ENCODE measurements at regions not wholly inside any gene's neighbourhood (a gene's known extent, or its start where the extent isn't known, plus 50 kb on each side); places are given as distances from the start of the nearest gene placed in this dataset.

- H3K4me1 ChIP-seq (ENCODE audit: control insufficient read depth, insufficient read depth, low read length): no peaks in the 10 kb centered on the region
- intact Hi-C loops (cut with micrococcal nuclease; ENCODE audit: unreplicated experiment): no loop called here
- CTCF ChIA-PET: no interaction called here
- no peak overlapping the region for H3K27ac ChIP-seq (ENCODE audit: low read length)
- BruUV-seq (replicated peaks): no TSS peak
- POLR2A ChIA-PET: no interaction called here
- H3K4me3 ChIP-seq (ENCODE audit: low read depth in 2 of 2, low read length in 2 of 2): no peak overlapping the region
- in situ Hi-C loops (cut with HindIII; ENCODE audit: low pct_unique_long_range_greater_than_20kb, low sequenced_read_pairs): no loop called here
- H3K27me3 ChIP-seq (ENCODE audit: control insufficient read depth, insufficient read depth, low read length): no peaks in the 10 kb centered on the region
- DNase-seq (ENCODE audit: low read depth, low spot score) (no peak), ATAC-seq (no peak)
- H3K9me3 ChIP-seq (ENCODE audit: control insufficient read depth, insufficient read depth, low read depth, low read length): no peaks in the 10 kb centered on the region
- no peak for TF ChIP-seq REST (IDR thresholded peaks at IDR 0.05; ENCODE audit: insufficient read depth in 1 of 2, low read depth in 2 of 2, low read length in 1 of 2)
- TF ChIP-seq TCF7L2 (IDR thresholded peaks at IDR 0.05; ENCODE audit: low read depth, low read length): no peak
- no peak for TF ChIP-seq POLR2AphosphoS5 (IDR thresholded peaks at IDR 0.05; ENCODE audit: low read depth, low read length)
- TF ChIP-seq SIN3A (IDR thresholded peaks at IDR 0.05; ENCODE audit: borderline replicate concordance, insufficient read depth, low read depth, low read length): no peak
- no peak for TF ChIP-seq CTCF (IDR thresholded peaks at IDR 0.05)
- no peaks in the 10 kb centered on the region for H3K36me3 ChIP-seq (ENCODE audit: control insufficient read depth, insufficient read depth, low read length)
Measured at GRCh38 chr16:54677308-54677950, 253.2 kb upstream of the IRX5 start.

- in situ Hi-C loops (cut with HindIII; ENCODE audit: low pct_unique_long_range_greater_than_20kb, low sequenced_read_pairs) (no loop called here), intact Hi-C loops (cut with micrococcal nuclease; ENCODE audit: unreplicated experiment) (no loop called here)
Measured at GRCh38 chr16:54673313-54673712, 257.4 kb upstream of the IRX5 start.

More at GRCh38 chr16:54673313-54673712, 257.4 kb upstream of the IRX5 start:
- Histone ChIP-seq H3K27me3 (ENCODE audit: control insufficient read depth, insufficient read depth, low read length) (no peaks in the 10 kb centered on the region), H3K4me3 (ENCODE audit: low read depth in 2 of 2, low read length in 2 of 2) (no peak overlapping the region), H3K36me3 (ENCODE audit: control insufficient read depth, insufficient read depth, low read length) (no peaks in the 10 kb centered on the region), H3K27ac (ENCODE audit: low read length) (no peak overlapping the region), H3K4me1 (ENCODE audit: control insufficient read depth, insufficient read depth, low read length) (no peaks in the 10 kb centered on the region), H3K9me3 (ENCODE audit: control insufficient read depth, insufficient read depth, low read depth, low read length) (no peaks in the 10 kb centered on the region)
- no peak for DNase-seq (ENCODE audit: low read depth, low spot score)
- TF ChIP-seq REST (IDR thresholded peaks at IDR 0.05; ENCODE audit: insufficient read depth in 1 of 2, low read depth in 2 of 2, low read length in 1 of 2) (no peak), TCF7L2 (IDR thresholded peaks at IDR 0.05; ENCODE audit: low read depth, low read length) (no peak), POLR2AphosphoS5 (IDR thresholded peaks at IDR 0.05; ENCODE audit: low read depth, low read length) (no peak), CTCF (IDR thresholded peaks at IDR 0.05) (no peak)
- POLR2A ChIA-PET: no interaction called here
- BruUV-seq (replicated peaks): no TSS peak
- no peak for ATAC-seq
- CTCF ChIA-PET: no interaction called here
